ENCODE measurements at regions not wholly inside any gene's neighbourhood (a gene's known extent, or its start where the extent isn't known, plus 50 kb on each side); places are given as distances from the start of the nearest gene placed in this dataset.

DNA sequence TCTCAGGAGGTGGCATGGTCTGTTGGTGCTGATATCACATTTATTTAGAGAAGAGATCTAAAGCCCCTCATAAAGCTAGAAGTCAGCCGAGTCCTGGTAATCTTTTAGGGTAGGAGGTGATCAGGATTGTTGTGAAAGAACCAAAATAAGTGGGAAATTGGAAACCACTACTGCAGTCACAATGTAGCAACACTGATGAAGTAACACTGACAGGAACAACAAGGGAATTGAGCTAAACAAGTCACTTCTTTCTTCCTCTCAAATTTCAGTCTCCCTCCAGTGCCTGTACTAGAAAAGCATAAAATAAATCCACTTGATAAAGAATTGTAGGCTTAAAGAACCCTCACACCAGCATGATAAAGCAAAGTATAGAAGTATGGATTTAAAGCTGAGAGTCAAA, 1509.0 kb downstream of the GRIK2 start:
- TF ChIP-seq, protein P1, sequence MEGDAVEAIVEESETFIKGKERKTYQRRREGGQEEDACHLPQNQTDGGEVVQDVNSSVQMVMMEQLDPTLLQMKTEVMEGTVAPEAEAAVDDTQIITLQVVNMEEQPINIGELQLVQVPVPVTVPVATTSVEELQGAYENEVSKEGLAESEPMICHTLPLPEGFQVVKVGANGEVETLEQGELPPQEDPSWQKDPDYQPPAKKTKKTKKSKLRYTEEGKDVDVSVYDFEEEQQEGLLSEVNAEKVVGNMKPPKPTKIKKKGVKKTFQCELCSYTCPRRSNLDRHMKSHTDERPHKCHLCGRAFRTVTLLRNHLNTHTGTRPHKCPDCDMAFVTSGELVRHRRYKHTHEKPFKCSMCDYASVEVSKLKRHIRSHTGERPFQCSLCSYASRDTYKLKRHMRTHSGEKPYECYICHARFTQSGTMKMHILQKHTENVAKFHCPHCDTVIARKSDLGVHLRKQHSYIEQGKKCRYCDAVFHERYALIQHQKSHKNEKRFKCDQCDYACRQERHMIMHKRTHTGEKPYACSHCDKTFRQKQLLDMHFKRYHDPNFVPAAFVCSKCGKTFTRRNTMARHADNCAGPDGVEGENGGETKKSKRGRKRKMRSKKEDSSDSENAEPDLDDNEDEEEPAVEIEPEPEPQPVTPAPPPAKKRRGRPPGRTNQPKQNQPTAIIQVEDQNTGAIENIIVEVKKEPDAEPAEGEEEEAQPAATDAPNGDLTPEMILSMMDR (IDR thresholded peaks at IDR 0.05; ENCODE audit: low read depth, low read length) = no peak
- no peak for TF ChIP-seq EZH2phosphoT487 (IDR thresholded peaks at IDR 0.05; ENCODE audit: low read depth)
